ENCODE measurements at regions not wholly inside any gene's neighbourhood (a gene's known extent, or its start where the extent isn't known, plus 50 kb on each side); places are given as distances from the start of the nearest gene placed in this dataset.

DNA sequence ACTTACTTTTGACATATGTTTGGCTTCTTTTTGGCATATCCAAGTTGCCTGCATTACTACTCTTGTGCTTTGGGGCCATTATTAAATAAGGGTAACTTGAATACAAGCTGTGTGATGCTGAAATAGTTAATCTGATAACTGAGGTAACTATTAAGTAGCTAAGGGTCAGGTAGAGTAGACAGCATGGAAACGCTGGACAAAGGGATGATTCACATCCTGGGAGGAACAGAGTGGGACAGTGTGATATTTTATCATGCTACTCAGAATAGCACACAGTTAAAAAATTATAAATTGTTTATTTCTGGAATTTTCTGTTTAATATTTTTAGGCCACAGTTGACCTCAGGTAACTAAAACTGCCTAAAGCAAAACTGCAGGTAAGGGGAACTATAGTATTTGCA lies 483.9 kb downstream of the RFPL4B start:
- Histone ChIP-seq H3K4me3 (ENCODE audit: low read depth in 2 of 2, low read length in 1 of 2) (no peak overlapping the region), H3K9me2 (no peaks in the 10 kb centered on the region), H3K9me3 (no peaks in the 10 kb centered on the region), H3F3A (replicated peaks; ENCODE audit: insufficient read depth) (no peaks in the 10 kb centered on the region), H3K36me3 (replicated peaks in 1 of 2; ENCODE audit: control insufficient read depth in 1 of 2, insufficient read depth in 2 of 2, low read length in 1 of 2) (no peaks in the 10 kb centered on the region), H3K27me3 (ENCODE audit: insufficient read depth) (no peaks in the 10 kb centered on the region), H3K79me2 (ENCODE audit: insufficient read depth) (no peaks in the 10 kb centered on the region), H3K27ac (ENCODE audit: low read depth in 2 of 2, low read length in 1 of 2) (no peak overlapping the region), H3K9ac (no peak overlapping the region; the same call in 1 of the 2 replicates), H4K20me1 (ENCODE audit: insufficient read depth) (no peaks in the 10 kb centered on the region), H3K4me1 (ENCODE audit: control insufficient read depth in 1 of 2, insufficient read depth in 2 of 2, low read depth in 1 of 2, low read length in 1 of 2) (no peaks in the 10 kb centered on the region; a peak in 1 of 4 replicates), H3K4me2 (no peak overlapping the region), H2AFZ (ENCODE audit: low read depth) (peak overlapping the region; percentile 29; the same call in 1 of the 2 replicates)
- no peak for TF ChIP-seq RXRA (IDR thresholded peaks at IDR 0.05; ENCODE audit: borderline replicate concordance, low read depth)
- 0 out of 2 replicates have a peak, but pooled peaks have one; percentile 8 for TF ChIP-seq JUND (IDR thresholded peaks at IDR 0.05)
- TF ChIP-seq YY1 (IDR thresholded peaks at IDR 0.05; ENCODE audit: low read depth) = no peak
- TF ChIP-seq FOSL2 (IDR thresholded peaks at IDR 0.05; ENCODE audit: borderline replicate concordance, low read depth) = 0 out of 2 replicates have a peak, but pooled peaks have one; percentile 4
- ChIA-PET POLR2A (no interaction called here), CTCF (no interaction called here)
- 8% methylated on average over 1 of the region's 1 CpG for WGBS (ENCODE audit: low lambda C conversion rate)
- no peak for DNase-seq

DNA sequence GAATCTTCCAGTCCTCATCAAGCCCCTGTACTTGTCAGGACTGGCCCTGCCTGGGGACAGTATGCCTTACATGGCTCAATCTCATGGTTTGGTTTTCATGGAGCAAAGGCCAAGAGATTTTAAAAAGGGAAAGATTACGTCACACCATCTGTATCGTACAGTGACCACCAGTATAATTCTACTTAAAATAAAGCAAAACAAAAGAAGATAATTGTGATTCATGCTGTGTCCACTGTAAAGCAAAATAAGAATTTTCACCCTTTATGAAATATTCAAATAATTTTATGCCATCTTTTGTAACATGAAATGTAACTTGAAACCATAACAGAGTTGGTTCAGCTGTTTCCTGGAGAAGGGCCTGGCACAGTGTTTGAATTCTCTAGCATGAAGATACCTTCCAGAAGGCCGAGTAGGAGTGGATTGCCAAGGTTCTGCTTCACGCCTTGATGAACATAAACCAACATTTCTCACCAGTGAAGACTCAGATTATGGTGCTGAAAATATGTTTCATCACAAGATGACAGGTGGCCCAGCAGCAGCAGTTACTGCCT lies 486.5 kb downstream of the RFPL4B start:
- Histone ChIP-seq H3K4me2 (no peak overlapping the region), H3K79me2 (ENCODE audit: insufficient read depth) (no peaks in the 10 kb centered on the region), H3K9me3 (no peaks in the 10 kb centered on the region), H3K4me3 (ENCODE audit: low read depth in 2 of 2, low read length in 1 of 2) (no peak overlapping the region), H3K27ac (ENCODE audit: low read depth in 2 of 2, low read length in 1 of 2) (no peak overlapping the region), H3K9me2 (no peaks in the 10 kb centered on the region), H3K4me1 (ENCODE audit: control insufficient read depth in 1 of 2, insufficient read depth in 2 of 2, low read depth in 1 of 2, low read length in 1 of 2) (peaks cover 0 to 4% of the 10 kb centered on the region in 2 experiments; a peak in 2 of 4 replicates), H3K36me3 (replicated peaks in 1 of 2; ENCODE audit: control insufficient read depth in 1 of 2, insufficient read depth in 2 of 2, low read length in 1 of 2) (no peaks in the 10 kb centered on the region), H4K20me1 (ENCODE audit: insufficient read depth) (no peaks in the 10 kb centered on the region), H3F3A (replicated peaks; ENCODE audit: insufficient read depth) (no peaks in the 10 kb centered on the region), H2AFZ (ENCODE audit: low read depth) (no peak overlapping the region), H3K27me3 (ENCODE audit: insufficient read depth) (no peaks in the 10 kb centered on the region), H3K9ac (no peak overlapping the region)
- POLR2A ChIA-PET = no interaction called here
- DNase-seq = no peak
- TF ChIP-seq ZBTB33 (IDR thresholded peaks at IDR 0.05; ENCODE audit: borderline replicate concordance, low read depth) = no peak
- TF ChIP-seq, protein P1, sequence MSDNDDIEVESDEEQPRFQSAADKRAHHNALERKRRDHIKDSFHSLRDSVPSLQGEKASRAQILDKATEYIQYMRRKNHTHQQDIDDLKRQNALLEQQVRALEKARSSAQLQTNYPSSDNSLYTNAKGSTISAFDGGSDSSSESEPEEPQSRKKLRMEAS (IDR thresholded peaks at IDR 0.05; ENCODE audit: low read depth) = no peak
- TF ChIP-seq, protein P2, sequence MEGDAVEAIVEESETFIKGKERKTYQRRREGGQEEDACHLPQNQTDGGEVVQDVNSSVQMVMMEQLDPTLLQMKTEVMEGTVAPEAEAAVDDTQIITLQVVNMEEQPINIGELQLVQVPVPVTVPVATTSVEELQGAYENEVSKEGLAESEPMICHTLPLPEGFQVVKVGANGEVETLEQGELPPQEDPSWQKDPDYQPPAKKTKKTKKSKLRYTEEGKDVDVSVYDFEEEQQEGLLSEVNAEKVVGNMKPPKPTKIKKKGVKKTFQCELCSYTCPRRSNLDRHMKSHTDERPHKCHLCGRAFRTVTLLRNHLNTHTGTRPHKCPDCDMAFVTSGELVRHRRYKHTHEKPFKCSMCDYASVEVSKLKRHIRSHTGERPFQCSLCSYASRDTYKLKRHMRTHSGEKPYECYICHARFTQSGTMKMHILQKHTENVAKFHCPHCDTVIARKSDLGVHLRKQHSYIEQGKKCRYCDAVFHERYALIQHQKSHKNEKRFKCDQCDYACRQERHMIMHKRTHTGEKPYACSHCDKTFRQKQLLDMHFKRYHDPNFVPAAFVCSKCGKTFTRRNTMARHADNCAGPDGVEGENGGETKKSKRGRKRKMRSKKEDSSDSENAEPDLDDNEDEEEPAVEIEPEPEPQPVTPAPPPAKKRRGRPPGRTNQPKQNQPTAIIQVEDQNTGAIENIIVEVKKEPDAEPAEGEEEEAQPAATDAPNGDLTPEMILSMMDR (IDR thresholded peaks at IDR 0.05) = no peak
- TF ChIP-seq RFX5 (IDR thresholded peaks at IDR 0.05; ENCODE audit: low read length) = no peak
- no peak for TF ChIP-seq USF1 (IDR thresholded peaks at IDR 0.05; ENCODE audit: borderline replicate concordance, low read depth)
- no peak for TF ChIP-seq NRF1 (IDR thresholded peaks at IDR 0.05; ENCODE audit: low read depth, low read length)
- no peak for TF ChIP-seq TEAD4 (IDR thresholded peaks at IDR 0.05; ENCODE audit: borderline replicate concordance, insufficient read depth)
- TF ChIP-seq JUND (IDR thresholded peaks at IDR 0.05) = no peak
- CTCF ChIA-PET = no interaction called here
- WGBS (ENCODE audit: low lambda C conversion rate) = 93% methylated on average over 4 of the region's 4 CpGs

All from SK-N-SH (cell line).